ENCODE measurements at regions not wholly inside any gene's neighbourhood (a gene's known extent, or its start where the extent isn't known, plus 50 kb on each side); places are given as distances from the start of the nearest gene placed in this dataset.

- Histone ChIP-seq H3K4ac (replicated peaks; ENCODE audit: insufficient read length, low read depth, low read length) (no peak overlapping the region), H3K27ac (ENCODE audit: low read depth, low read length) (no peak overlapping the region), H4K5ac (ENCODE audit: insufficient read length, low read depth, low read length) (no peak overlapping the region), H3K4me3 (ENCODE audit: extremely low read depth in 1 of 4, insufficient read depth in 2 of 4, low read depth in 3 of 4, low read length in 4 of 4) (no peak overlapping the region), H2BK15ac (ENCODE audit: low read length) (no peak overlapping the region), H3K14ac (ENCODE audit: insufficient read length) (no peak overlapping the region), H3K36me3 (ENCODE audit: control insufficient read depth in 2 of 4, insufficient read depth in 4 of 4, low read length in 3 of 4) (no peaks in the 10 kb centered on the region), H4K91ac (replicated peaks; ENCODE audit: insufficient read length, low read length) (no peak overlapping the region), H2BK20ac (ENCODE audit: low read length) (no peak overlapping the region), H3K18ac (ENCODE audit: extremely low read depth, low read length) (no peak overlapping the region), H2BK12ac (ENCODE audit: low read depth, low read length) (no peak overlapping the region), H3K56ac (replicated peaks; ENCODE audit: insufficient read length, low read depth, low read length) (no peak overlapping the region), H2AK5ac (ENCODE audit: low read depth, low read length) (no peak overlapping the region), H3K9me3 (ENCODE audit: insufficient read depth in 2 of 2, low read depth in 1 of 2, low read length in 1 of 2) (peaks cover 0 to 5% of the 10 kb centered on the region in 2 experiments; a peak in 1 of 4 replicates), H4K20me1 (replicated peaks in 1 of 2; ENCODE audit: control insufficient read depth in 1 of 2, insufficient read depth in 2 of 2, low read length in 2 of 2) (no peaks in the 10 kb centered on the region), H3K4me2 (ENCODE audit: insufficient read depth in 1 of 2, low read depth in 2 of 2, low read length in 2 of 2) (no peak overlapping the region), H2BK120ac (replicated peaks; ENCODE audit: low read depth, low read length) (no peak overlapping the region), H3K9ac (replicated peaks in 1 of 4; ENCODE audit: extremely low read depth in 1 of 4, low read depth in 3 of 4, low read length in 3 of 4) (no peak overlapping the region), H3K23ac (ENCODE audit: insufficient read length) (no peak overlapping the region), H3K4me1 (replicated peaks in 1 of 4; ENCODE audit: control insufficient read depth in 3 of 4, insufficient read depth in 4 of 4, low read length in 3 of 4) (no peaks in the 10 kb centered on the region), H3K79me1 (ENCODE audit: low read depth, low read length) (no peaks in the 10 kb centered on the region), H3K79me2 (ENCODE audit: control insufficient read depth in 1 of 2, insufficient read depth in 2 of 2, low read length in 2 of 2) (no peaks in the 10 kb centered on the region), H4K8ac (ENCODE audit: extremely low read depth, insufficient read depth, low read length) (no peak overlapping the region), H3K23me2 (ENCODE audit: low read depth, low read length) (no peaks in the 10 kb centered on the region), H2BK5ac (ENCODE audit: low read depth, low read length) (no peak overlapping the region), H3K27me3 (replicated peaks in 1 of 4; ENCODE audit: control insufficient read depth in 3 of 4, extremely low read depth in 1 of 4, insufficient read depth in 3 of 4, low read length in 3 of 4) (no peaks in the 10 kb centered on the region), H2AFZ (ENCODE audit: low read length) (no peak overlapping the region)
- FAIRE-seq (no peak), DNase-seq (ENCODE audit: low read depth in 1 of 2, low spot score in 2 of 2) (no peak)
- CTCF ChIA-PET (ENCODE audit: partially characterized antibody) = interaction anchor here (1.5 kb wide), 1 partner anchor 11 kb away, joined by 3 read pairs; no protein-coding TSS in a partner anchor
- POLR2A ChIA-PET (ENCODE audit: partially characterized antibody) = no interaction called here
- 95% methylated on average over 4 of the region's 4 CpGs; no CpG with 5 or more reads in 1 of the 2 experiments for WGBS, 2 experiments (ENCODE audit: extremely low coverage in 1 of 2, insufficient coverage in 1 of 2, insufficient read length in 1 of 2, insufficient replicate concordance in 2 of 2, low coverage in 1 of 2, low lambda C conversion rate in 2 of 2, missing lambda C conversion rate in 1 of 2)
- TF ChIP-seq, protein P1, sequence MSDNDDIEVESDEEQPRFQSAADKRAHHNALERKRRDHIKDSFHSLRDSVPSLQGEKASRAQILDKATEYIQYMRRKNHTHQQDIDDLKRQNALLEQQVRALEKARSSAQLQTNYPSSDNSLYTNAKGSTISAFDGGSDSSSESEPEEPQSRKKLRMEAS (IDR thresholded peaks at IDR 0.05) = no peak
- no peak for TF ChIP-seq HDAC2 (IDR thresholded peaks at IDR 0.05; ENCODE audit: borderline replicate concordance in 1 of 2, low read depth in 2 of 2, low read length in 2 of 2)
- no peak for TF ChIP-seq CTCF (IDR thresholded peaks at IDR 0.05; ENCODE audit: control extremely low read depth in 1 of 3, insufficient read depth in 1 of 3, low read depth in 1 of 3, low read length in 3 of 3)
- TF ChIP-seq TCF12 (IDR thresholded peaks at IDR 0.05; ENCODE audit: low read depth, low read length) = no peak
- TF ChIP-seq KDM4A (IDR thresholded peaks at IDR 0.05; ENCODE audit: low read depth, low read length, severe bottlenecking) = no peak
- TF ChIP-seq JUND (IDR thresholded peaks at IDR 0.05; ENCODE audit: low read length) = no peak
- no peak for TF ChIP-seq RBBP5 (IDR thresholded peaks at IDR 0.05; ENCODE audit: borderline replicate concordance, low read depth, low read length)
- no peak for TF ChIP-seq TAF7 (optimal IDR thresholded peaks at IDR 0.05; ENCODE audit: borderline replicate concordance, low read depth, low read length)
- no peak for TF ChIP-seq SP2 (IDR thresholded peaks at IDR 0.05; ENCODE audit: low read length)
These were observed 1773.6 kb downstream of the OLFM4 start for GRCh38 chr13:54802226-54802625.

Measured in H1 (cell line).